ENCODE measurements at regions not wholly inside any gene's neighbourhood (a gene's known extent, or its start where the extent isn't known, plus 50 kb on each side); places are given as distances from the start of the nearest gene placed in this dataset.

GRCh38 chr7:35333265-35333664, 79.4 kb upstream of the TBX20 start:
- no peaks in the 10 kb centered on the region for H3K9me3 ChIP-seq
- no peaks in the 10 kb centered on the region for H3K36me3 ChIP-seq (ENCODE audit: control insufficient read depth in 2 of 2, extremely low read depth in 1 of 2, insufficient read depth in 1 of 2, low read length in 1 of 2)
- H3K27me3 ChIP-seq (replicated peaks in 1 of 2; ENCODE audit: control insufficient read depth in 2 of 2, extremely low read depth in 1 of 2, insufficient read depth in 2 of 2, low read length in 1 of 2), result peaks cover 0 to 17% of the 10 kb centered on the region in 2 experiments
- peaks cover 19 to 20% of the 10 kb centered on the region in 2 donors for H3K27me3 Mint-ChIP-seq
- no peak overlapping the region for H3K27ac Mint-ChIP-seq
- no peaks in the 10 kb centered on the region for H3K9me3 Mint-ChIP-seq
- whole genome bisulfite sequencing (ENCODE audit: insufficient coverage), result 100% methylated on average over 1 of the region's 3 CpGs
- POLR2A ChIA-PET, result no interaction called here
- no peaks in the 10 kb centered on the region for H3K36me3 Mint-ChIP-seq
- no peaks in the 10 kb centered on the region for H3K4me1 Mint-ChIP-seq
- no peaks in the 10 kb centered on the region for H3K4me1 ChIP-seq (ENCODE audit: control insufficient read depth in 1 of 2, extremely low read depth in 1 of 2, insufficient read depth in 2 of 2, low read length in 2 of 2)
- ATAC-seq (replicated peaks in 1 of 4) (no peak), DNase-seq (no peak)
- H3K4me3 ChIP-seq (ENCODE audit: control insufficient read depth in 1 of 2, extremely low read depth in 1 of 2, low read length in 1 of 2), result no peak overlapping the region
- no peak overlapping the region for H3K4me3 Mint-ChIP-seq
- CTCF ChIA-PET, result no interaction called here
- H3K27ac ChIP-seq (ENCODE audit: low read length), result no peak overlapping the region

- DNase-seq, result no peak
- no peaks in the 10 kb centered on the region for H3K9me3 Mint-ChIP-seq
- H3K36me3 Mint-ChIP-seq, result no peaks in the 10 kb centered on the region
- H3K27ac ChIP-seq (ENCODE audit: low read length), result no peak overlapping the region
- H3K4me1 Mint-ChIP-seq, result no peaks in the 10 kb centered on the region
- no peak for ATAC-seq (replicated peaks in 1 of 4)
- H3K4me1 ChIP-seq (ENCODE audit: control insufficient read depth in 1 of 2, extremely low read depth in 1 of 2, insufficient read depth in 2 of 2, low read length in 2 of 2), result no peaks in the 10 kb centered on the region
- no peak overlapping the region for H3K27ac Mint-ChIP-seq
- H3K4me3 ChIP-seq (ENCODE audit: control insufficient read depth in 1 of 2, extremely low read depth in 1 of 2, low read length in 1 of 2), result no peak overlapping the region
- no peak overlapping the region for H3K4me3 Mint-ChIP-seq
- H3K36me3 ChIP-seq (ENCODE audit: control insufficient read depth in 2 of 2, extremely low read depth in 1 of 2, insufficient read depth in 1 of 2, low read length in 1 of 2), result no peaks in the 10 kb centered on the region
- peaks cover 0 to 17% of the 10 kb centered on the region in 2 experiments for H3K27me3 ChIP-seq (replicated peaks in 1 of 2; ENCODE audit: control insufficient read depth in 2 of 2, extremely low read depth in 1 of 2, insufficient read depth in 2 of 2, low read length in 1 of 2)
- 73% methylated on average over 11 of the region's 20 CpGs for WGBS (ENCODE audit: insufficient coverage)
- no peaks in the 10 kb centered on the region for H3K9me3 ChIP-seq
- POLR2A ChIA-PET, result no interaction called here
- peaks cover 18 to 19% of the 10 kb centered on the region in 2 donors for H3K27me3 Mint-ChIP-seq
- CTCF ChIA-PET, result no interaction called here
These were observed 78.1 kb upstream of the TBX20 start for GRCh38 chr7:35331730-35332678.

- no CpG with 5 or more reads among the region's 1 CpG for WGBS (ENCODE audit: insufficient coverage)
- Histone ChIP-seq H3K9me3 (no peaks in the 10 kb centered on the region), H3K4me1 (ENCODE audit: control insufficient read depth in 1 of 2, extremely low read depth in 1 of 2, insufficient read depth in 2 of 2, low read length in 2 of 2) (no peaks in the 10 kb centered on the region), H3K36me3 (ENCODE audit: control insufficient read depth in 2 of 2, extremely low read depth in 1 of 2, insufficient read depth in 1 of 2, low read length in 1 of 2) (no peaks in the 10 kb centered on the region), H3K4me3 (ENCODE audit: control insufficient read depth in 1 of 2, extremely low read depth in 1 of 2, low read length in 1 of 2) (no peak overlapping the region), H3K27me3 (replicated peaks in 1 of 2; ENCODE audit: control insufficient read depth in 2 of 2, extremely low read depth in 1 of 2, insufficient read depth in 2 of 2, low read length in 1 of 2) (peaks cover 0 to 14% of the 10 kb centered on the region in 2 experiments), H3K27ac (ENCODE audit: low read length) (no peak overlapping the region)
- POLR2A ChIA-PET, result no interaction called here
- H3K9me3 Mint-ChIP-seq, result peaks cover 0 to 9% (median 3%) of the 10 kb centered on the region in 3 donors
- no peaks in the 10 kb centered on the region for H3K36me3 Mint-ChIP-seq
- CTCF ChIA-PET, result interaction anchor here in 1 of 2 donors (0.5 kb wide), 1 partner anchor 869 kb away, joined by 4 read pairs; no protein-coding TSS in a partner anchor
- no peak for DNase-seq
- no peaks in the 10 kb centered on the region for H3K4me1 Mint-ChIP-seq
- H3K27me3 Mint-ChIP-seq, result peaks cover 15 to 19% of the 10 kb centered on the region in 2 donors
- H3K4me3 Mint-ChIP-seq, result no peak overlapping the region
- ATAC-seq (replicated peaks in 1 of 4), result no peak
- no peak overlapping the region for H3K27ac Mint-ChIP-seq
These were observed 75.1 kb upstream of the TBX20 start for GRCh38 chr7:35329026-35329425.

GRCh38 chr7:35319606-35320005, 65.7 kb upstream of the TBX20 start:
- no peaks in the 10 kb centered on the region for H3K36me3 Mint-ChIP-seq
- CTCF ChIA-PET, result interaction anchor here in 1 of 2 donors (0.5 kb wide), 1 partner anchor 655 kb away, joined by 5 read pairs; no protein-coding TSS in a partner anchor
- Histone ChIP-seq H3K4me3 (ENCODE audit: control insufficient read depth in 1 of 2, extremely low read depth in 1 of 2, low read length in 1 of 2) (no peak overlapping the region), H3K36me3 (ENCODE audit: control insufficient read depth in 2 of 2, extremely low read depth in 1 of 2, insufficient read depth in 1 of 2, low read length in 1 of 2) (no peaks in the 10 kb centered on the region), H3K9me3 (no peaks in the 10 kb centered on the region), H3K27me3 (replicated peaks in 1 of 2; ENCODE audit: control insufficient read depth in 2 of 2, extremely low read depth in 1 of 2, insufficient read depth in 2 of 2, low read length in 1 of 2) (peaks cover 0 to 4% of the 10 kb centered on the region in 2 experiments), H3K4me1 (ENCODE audit: control insufficient read depth in 1 of 2, extremely low read depth in 1 of 2, insufficient read depth in 2 of 2, low read length in 2 of 2) (no peaks in the 10 kb centered on the region), H3K27ac (ENCODE audit: low read length) (no peak overlapping the region)
- H3K27ac Mint-ChIP-seq, result no peak overlapping the region
- no CpG with 5 or more reads among the region's 4 CpGs for WGBS (ENCODE audit: insufficient coverage)
- H3K9me3 Mint-ChIP-seq, result peaks cover 0 to 4% (median 3%) of the 10 kb centered on the region in 3 donors
- POLR2A ChIA-PET, result no interaction called here
- no peak overlapping the region for H3K4me3 Mint-ChIP-seq
- no peaks in the 10 kb centered on the region for H3K4me1 Mint-ChIP-seq
- peaks cover 14 to 20% of the 10 kb centered on the region in 2 donors for H3K27me3 Mint-ChIP-seq
- DNase-seq (no peak), ATAC-seq (replicated peaks in 1 of 4) (no peak)

- Histone ChIP-seq H3K4me1 (ENCODE audit: control insufficient read depth in 1 of 2, extremely low read depth in 1 of 2, insufficient read depth in 2 of 2, low read length in 2 of 2) (no peaks in the 10 kb centered on the region), H3K4me3 (ENCODE audit: control insufficient read depth in 1 of 2, extremely low read depth in 1 of 2, low read length in 1 of 2) (no peak overlapping the region), H3K27ac (ENCODE audit: low read length) (no peak overlapping the region), H3K36me3 (ENCODE audit: control insufficient read depth in 2 of 2, extremely low read depth in 1 of 2, insufficient read depth in 1 of 2, low read length in 1 of 2) (no peaks in the 10 kb centered on the region), H3K9me3 (no peaks in the 10 kb centered on the region), H3K27me3 (replicated peaks in 1 of 2; ENCODE audit: control insufficient read depth in 2 of 2, extremely low read depth in 1 of 2, insufficient read depth in 2 of 2, low read length in 1 of 2) (no peaks in the 10 kb centered on the region)
- Mint-ChIP-seq H3K27ac (no peak overlapping the region), H3K4me3 (no peak overlapping the region), H3K36me3 (no peaks in the 10 kb centered on the region), H3K4me1 (no peaks in the 10 kb centered on the region), H3K27me3 (peaks cover 8 to 12% of the 10 kb centered on the region in 2 donors), H3K9me3 (peaks cover 0 to 3% (median 0%) of the 10 kb centered on the region in 3 donors)
- ChIA-PET CTCF (no interaction called here), POLR2A (no interaction called here)
- no peak for ATAC-seq (replicated peaks in 1 of 4)
- no peak for DNase-seq
- WGBS (ENCODE audit: insufficient coverage), result no CpG with 5 or more reads among the region's 1 CpG
These were observed 62.6 kb upstream of the TBX20 start for GRCh38 chr7:35316549-35316948.

DNA sequence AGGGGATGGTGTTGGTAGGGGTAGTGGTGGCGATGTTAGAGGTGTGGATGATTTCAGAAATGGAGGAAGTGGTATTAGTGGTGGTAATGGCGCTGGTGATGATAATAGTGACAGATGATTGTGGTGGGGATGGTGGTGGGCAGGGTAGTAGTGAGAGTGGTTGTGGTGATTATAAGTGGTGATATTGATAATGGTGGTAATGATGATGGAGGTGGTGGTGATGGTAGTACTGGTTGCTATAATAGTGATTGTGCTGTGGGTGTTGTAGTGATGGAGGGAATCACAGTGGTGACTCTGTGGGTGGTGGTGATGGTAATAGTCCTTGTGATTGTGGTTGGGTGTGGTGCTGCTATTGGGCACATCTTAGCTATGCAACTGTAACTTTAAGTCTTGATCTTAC, 61.6 kb upstream of the TBX20 start:
- Mint-ChIP-seq H3K4me3 (no peak overlapping the region), H3K27me3 (peaks cover 4 to 5% of the 10 kb centered on the region in 2 donors), H3K36me3 (no peaks in the 10 kb centered on the region), H3K4me1 (no peaks in the 10 kb centered on the region), H3K27ac (no peak overlapping the region), H3K9me3 (peaks cover 0 to 3% (median 0%) of the 10 kb centered on the region in 3 donors)
- Histone ChIP-seq H3K9me3 (no peaks in the 10 kb centered on the region), H3K27ac (ENCODE audit: low read length) (no peak overlapping the region), H3K4me3 (ENCODE audit: control insufficient read depth in 1 of 2, extremely low read depth in 1 of 2, low read length in 1 of 2) (no peak overlapping the region), H3K4me1 (ENCODE audit: control insufficient read depth in 1 of 2, extremely low read depth in 1 of 2, insufficient read depth in 2 of 2, low read length in 2 of 2) (no peaks in the 10 kb centered on the region), H3K27me3 (replicated peaks in 1 of 2; ENCODE audit: control insufficient read depth in 2 of 2, extremely low read depth in 1 of 2, insufficient read depth in 2 of 2, low read length in 1 of 2) (no peaks in the 10 kb centered on the region), H3K36me3 (ENCODE audit: control insufficient read depth in 2 of 2, extremely low read depth in 1 of 2, insufficient read depth in 1 of 2, low read length in 1 of 2) (no peaks in the 10 kb centered on the region)
- ChIA-PET CTCF (no interaction called here), POLR2A (no interaction called here)
- 56% methylated on average over 2 of the region's 2 CpGs for WGBS (ENCODE audit: insufficient coverage)
- DNase-seq, result no peak
- ATAC-seq (replicated peaks in 1 of 4), result no peak

Data from T-cell (primary cell).